ENCODE measurements at regions not wholly inside any gene's neighbourhood (a gene's known extent, or its start where the extent isn't known, plus 50 kb on each side); places are given as distances from the start of the nearest gene placed in this dataset.

- TF ChIP-seq CTCF (IDR thresholded peaks at IDR 0.05) (no peak), ZFX (IDR thresholded peaks at IDR 0.05; ENCODE audit: borderline replicate concordance) (no peak)
These were observed 215.5 kb downstream of the BUD13 start for GRCh38 chr11:116557282-116557681.

Measured in 22Rv1 (cell line).